Testis (tissue), 2 donors: ENCODE measurements at regions not wholly inside any gene's neighbourhood (a gene's known extent, or its start where the extent isn't known, plus 50 kb on each side); places are given as distances from the start of the nearest gene placed in this dataset.

ENCODE experiments used
- DNase-seq: peaks from one replicate; pipeline ENCODE4 v3.0.0-alpha.2; 2019
- H3K27ac ChIP-seq, 2 donors: fragments of 200-600 bp; sonication (generic); one replicate each; pipeline ENCODE4 v1.5.1; 2019
- H3K27me3 ChIP-seq: fragments of 200-600 bp; sonication (generic); one replicate; pipeline ENCODE4 v1.5.1; 2019
- H3K36me3 ChIP-seq: fragments of 200-600 bp; sonication (generic); one replicate; pipeline ENCODE4 v1.5.1; 2017; ENCODE audit warnings: low read depth; ENCODE audit errors: missing control alignments
- H3K4me1 ChIP-seq: fragments of 200-600 bp; sonication (generic); one replicate; pipeline ENCODE4 v1.5.1; 2019
- H3K4me3 ChIP-seq, 2 donors: fragments of 200-600 bp; sonication (generic); one replicate each; pipeline ENCODE4 v1.5.1; 2017 to 2019
- H3K9me3 ChIP-seq: fragments of 200-600 bp; sonication (generic); one replicate; pipeline ENCODE4 v1.5.1; 2017
- CTCF ChIP-seq, 3 experiments: fragments of 450-650 bp in 2 of 3; fragments of 200-600 bp in 1 of 3; sonication (generic) in 1 of 3; IDR thresholded peaks; one replicate each; pipeline ENCODE4 v1.5.1; 2016 to 2019; ENCODE audit warnings: antibody characterized with exemption in 3 of 3, mild to moderate bottlenecking in 2 of 3, moderate library complexity in 1 of 3
- POLR2A ChIP-seq: fragments of 450-650 bp; IDR thresholded peaks from one replicate; pipeline ENCODE4 v1.6.1; 2017; ENCODE audit warnings: antibody characterized with exemption, mild to moderate bottlenecking, moderate library complexity
- WGBS, 2 donors: methylation state at CpG; one replicate each; pipeline ENCODE4 v1.1.5; 2018; 5-methylcytosine and 5-hydroxymethylcytosine counted together
- intact Hi-C: fragments of 100-400 bp; cut with DNase I; formaldehyde crosslinking; loops from one replicate; pipeline ENCODE4 v1.15.1; 2023; ENCODE audit warnings: low total_unique reads

GRCh38 chr6:8983202-8983688 is 547.9 kb upstream of the SLC35B3 start:
- Histone ChIP-seq H3K27ac (no peak overlapping the region), H3K9me3 (no peaks in the 10 kb centered on the region), H3K36me3 (no peaks in the 10 kb centered on the region), H3K4me3 (no peak overlapping the region), H3K27me3 (no peaks in the 10 kb centered on the region), H3K4me1 (no peaks in the 10 kb centered on the region)
- intact Hi-C loops, result no loop called here
- DNase-seq, result peak; percentile 83
- WGBS, 2 donors, result 4 to 5% methylated on average over 10 of the region's 10 CpGs
- TF ChIP-seq POLR2A (no peak), CTCF (IDR thresholded peaks at IDR 0.05) (peak; percentile 52 to 92 (median 69))

- no peak for TF ChIP-seq CTCF (IDR thresholded peaks at IDR 0.05)
- TF ChIP-seq POLR2A, result no peak
- Histone ChIP-seq H3K4me3 (no peak overlapping the region), H3K27me3 (no peaks in the 10 kb centered on the region), H3K9me3 (no peaks in the 10 kb centered on the region), H3K36me3 (no peaks in the 10 kb centered on the region), H3K27ac (no peak overlapping the region), H3K4me1 (no peaks in the 10 kb centered on the region)
- whole genome bisulfite sequencing, 2 donors, result 37 to 38% methylated on average over 9 of the region's 9 CpGs
- intact Hi-C loops, result no loop called here
- DNase-seq, result no peak
Observed at GRCh38 chr6:8982668-8983067, 547.3 kb upstream of the SLC35B3 start.

GRCh38 chr6:8973395-8973794 is 538.0 kb upstream of the SLC35B3 start:
- Histone ChIP-seq H3K27me3 (no peaks in the 10 kb centered on the region), H3K9me3 (no peaks in the 10 kb centered on the region), H3K4me1 (no peaks in the 10 kb centered on the region), H3K36me3 (no peaks in the 10 kb centered on the region), H3K27ac (no peak overlapping the region), H3K4me3 (no peak overlapping the region)
- TF ChIP-seq CTCF (IDR thresholded peaks at IDR 0.05), result no peak
- TF ChIP-seq POLR2A, result no peak
- DNase-seq, result no peak
- intact Hi-C loops, result no loop called here

- no peaks in the 10 kb centered on the region for H3K4me1 ChIP-seq
- TF ChIP-seq POLR2A, result no peak
- no peak for TF ChIP-seq CTCF (IDR thresholded peaks at IDR 0.05)
- H3K36me3 ChIP-seq, result no peaks in the 10 kb centered on the region
- no peak for DNase-seq
- no peak overlapping the region for H3K27ac ChIP-seq
- no peaks in the 10 kb centered on the region for H3K9me3 ChIP-seq
- no peak overlapping the region for H3K4me3 ChIP-seq
- H3K27me3 ChIP-seq, result no peaks in the 10 kb centered on the region
- intact Hi-C loops, result no loop called here
Observed at GRCh38 chr6:8969747-8970146, 534.4 kb upstream of the SLC35B3 start.

- no peak for TF ChIP-seq POLR2A
- TF ChIP-seq CTCF (IDR thresholded peaks at IDR 0.05), result no peak
- DNase-seq, result no peak
- H3K4me1 ChIP-seq, result no peaks in the 10 kb centered on the region
- H3K9me3 ChIP-seq, result no peaks in the 10 kb centered on the region
- H3K4me3 ChIP-seq, result no peak overlapping the region
- H3K27ac ChIP-seq, result no peak overlapping the region
- no peaks in the 10 kb centered on the region for H3K27me3 ChIP-seq
- intact Hi-C loops, result no loop called here
- H3K36me3 ChIP-seq, result no peaks in the 10 kb centered on the region
Observed at GRCh38 chr6:8958894-8959511, 523.7 kb upstream of the SLC35B3 start.
